Suprapubic skin (tissue), 4 donors: ENCODE measurements at regions not wholly inside any gene's neighbourhood (a gene's known extent, or its start where the extent isn't known, plus 50 kb on each side); places are given as distances from the start of the nearest gene placed in this dataset.
"Not testable (repeated sequence)": the region's sequence is repeated elsewhere in the genome, so short reads cannot be mapped to it uniquely, and the experiment has no call there.

ENCODE experiments used
- DNase-seq, 2 donors: peaks; one replicate each; pipeline ENCODE4 v3.0.0-alpha.2; 2019; ENCODE audit warnings: low spot score in 2 of 2
- H3K27ac ChIP-seq: fragments of 200-600 bp; sonication (generic); one replicate; pipeline ENCODE4 v1.5.1; 2019
- H3K27me3 ChIP-seq: fragments of 200-600 bp; sonication (generic); one replicate; pipeline ENCODE4 v1.5.1; 2019
- H3K36me3 ChIP-seq: fragments of 200-600 bp; sonication (generic); one replicate; pipeline ENCODE4 v1.5.1; 2019
- H3K4me1 ChIP-seq: fragments of 200-600 bp; sonication (generic); one replicate; pipeline ENCODE4 v1.5.1; 2019
- H3K4me3 ChIP-seq: fragments of 200-600 bp; sonication (generic); one replicate; pipeline ENCODE4 v1.5.1; 2019; ENCODE audit warnings: mild to moderate bottlenecking
- H3K9me3 ChIP-seq: fragments of 200-600 bp; sonication (generic); one replicate; pipeline ENCODE4 v1.5.1; 2019
- EP300 ChIP-seq: sonication (generic); formaldehyde crosslinking; IDR thresholded peaks from one replicate; pipeline ENCODE4 v1.6.1; 2017; ENCODE audit warnings: antibody characterized with exemption
- POLR2A ChIP-seq, 2 donors: fragments of 450-650 bp; IDR thresholded peaks; one replicate each; pipeline ENCODE4 v1.6.1; 2017; ENCODE audit warnings: antibody characterized with exemption in 2 of 2, mild to moderate bottlenecking in 2 of 2, moderate library complexity in 2 of 2
- POLR2AphosphoS5 ChIP-seq, 3 donors: sonication (generic); formaldehyde crosslinking; IDR thresholded peaks; one replicate each; pipeline ENCODE4 v1.6.1; 2017; ENCODE audit warnings: antibody characterized with exemption in 3 of 3
- whole genome bisulfite sequencing: methylation state at CpG from one replicate; pipeline ENCODE4 v1.1.5; 2018; 5-methylcytosine and 5-hydroxymethylcytosine counted together
- TF ChIP-seq, protein P1 (sequence below), 2 donors: fragments of 200-600 bp in 1 of 2; fragments of 450-650 bp in 1 of 2; sonication (generic) in 1 of 2; IDR thresholded peaks; one replicate each; pipeline ENCODE4 v1.5.1; 2016 to 2019; ENCODE audit warnings: antibody characterized with exemption in 2 of 2, mild to moderate bottlenecking in 1 of 2, moderate library complexity in 1 of 2

DNA sequence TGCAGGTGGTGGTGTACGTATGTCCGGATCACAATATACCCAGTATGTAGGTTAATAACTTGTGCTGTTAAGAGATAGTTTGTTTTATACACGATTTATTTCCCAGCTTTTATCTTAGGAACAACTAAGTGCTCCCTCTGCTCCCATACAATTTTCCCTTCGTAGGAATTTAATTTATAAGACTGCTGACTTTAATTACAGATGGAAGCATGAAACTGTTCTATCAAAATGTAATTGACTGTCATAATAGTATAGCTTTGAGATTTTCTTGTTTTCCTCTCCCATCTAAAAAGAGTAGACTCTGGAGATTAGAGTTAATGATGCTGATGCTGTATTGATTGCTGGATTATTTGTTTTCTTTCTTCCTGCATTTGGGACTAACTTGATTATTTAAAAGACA is 370.7 kb upstream of the SGO1 start:
- Histone ChIP-seq H3K4me3 (no peak overlapping the region), H3K27me3 (no peaks in the 10 kb centered on the region), H3K9me3 (no peaks in the 10 kb centered on the region), H3K36me3 (no peaks in the 10 kb centered on the region), H3K27ac (no peak overlapping the region), H3K4me1 (no peaks in the 10 kb centered on the region)
- DNase-seq, result no peak
- 74% methylated on average over 4 of the region's 4 CpGs for WGBS
- TF ChIP-seq POLR2AphosphoS5 (IDR thresholded peaks at IDR 0.05), result no peak
- TF ChIP-seq, protein P1, sequence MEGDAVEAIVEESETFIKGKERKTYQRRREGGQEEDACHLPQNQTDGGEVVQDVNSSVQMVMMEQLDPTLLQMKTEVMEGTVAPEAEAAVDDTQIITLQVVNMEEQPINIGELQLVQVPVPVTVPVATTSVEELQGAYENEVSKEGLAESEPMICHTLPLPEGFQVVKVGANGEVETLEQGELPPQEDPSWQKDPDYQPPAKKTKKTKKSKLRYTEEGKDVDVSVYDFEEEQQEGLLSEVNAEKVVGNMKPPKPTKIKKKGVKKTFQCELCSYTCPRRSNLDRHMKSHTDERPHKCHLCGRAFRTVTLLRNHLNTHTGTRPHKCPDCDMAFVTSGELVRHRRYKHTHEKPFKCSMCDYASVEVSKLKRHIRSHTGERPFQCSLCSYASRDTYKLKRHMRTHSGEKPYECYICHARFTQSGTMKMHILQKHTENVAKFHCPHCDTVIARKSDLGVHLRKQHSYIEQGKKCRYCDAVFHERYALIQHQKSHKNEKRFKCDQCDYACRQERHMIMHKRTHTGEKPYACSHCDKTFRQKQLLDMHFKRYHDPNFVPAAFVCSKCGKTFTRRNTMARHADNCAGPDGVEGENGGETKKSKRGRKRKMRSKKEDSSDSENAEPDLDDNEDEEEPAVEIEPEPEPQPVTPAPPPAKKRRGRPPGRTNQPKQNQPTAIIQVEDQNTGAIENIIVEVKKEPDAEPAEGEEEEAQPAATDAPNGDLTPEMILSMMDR (IDR thresholded peaks at IDR 0.05), result no peak
- TF ChIP-seq EP300, result no peak
- TF ChIP-seq POLR2A (IDR thresholded peaks at IDR 0.05), result no peak

- Histone ChIP-seq H3K9me3 (peaks cover 4% of the 10 kb centered on the region), H3K4me1 (no peaks in the 10 kb centered on the region), H3K27ac (no peak overlapping the region), H3K36me3 (no peaks in the 10 kb centered on the region), H3K4me3 (no peak overlapping the region), H3K27me3 (no peaks in the 10 kb centered on the region)
- 96% methylated on average over 9 of the region's 16 CpGs for WGBS
- no peak for DNase-seq
- TF ChIP-seq EP300 (no peak), POLR2AphosphoS5 (IDR thresholded peaks at IDR 0.05) (no peak), POLR2A (IDR thresholded peaks at IDR 0.05) (no peak)
- TF ChIP-seq, protein P1 (IDR thresholded peaks at IDR 0.05), result no peak
Observed at GRCh38 chr3:20552605-20553275, 366.7 kb upstream of the SGO1 start.

DNA sequence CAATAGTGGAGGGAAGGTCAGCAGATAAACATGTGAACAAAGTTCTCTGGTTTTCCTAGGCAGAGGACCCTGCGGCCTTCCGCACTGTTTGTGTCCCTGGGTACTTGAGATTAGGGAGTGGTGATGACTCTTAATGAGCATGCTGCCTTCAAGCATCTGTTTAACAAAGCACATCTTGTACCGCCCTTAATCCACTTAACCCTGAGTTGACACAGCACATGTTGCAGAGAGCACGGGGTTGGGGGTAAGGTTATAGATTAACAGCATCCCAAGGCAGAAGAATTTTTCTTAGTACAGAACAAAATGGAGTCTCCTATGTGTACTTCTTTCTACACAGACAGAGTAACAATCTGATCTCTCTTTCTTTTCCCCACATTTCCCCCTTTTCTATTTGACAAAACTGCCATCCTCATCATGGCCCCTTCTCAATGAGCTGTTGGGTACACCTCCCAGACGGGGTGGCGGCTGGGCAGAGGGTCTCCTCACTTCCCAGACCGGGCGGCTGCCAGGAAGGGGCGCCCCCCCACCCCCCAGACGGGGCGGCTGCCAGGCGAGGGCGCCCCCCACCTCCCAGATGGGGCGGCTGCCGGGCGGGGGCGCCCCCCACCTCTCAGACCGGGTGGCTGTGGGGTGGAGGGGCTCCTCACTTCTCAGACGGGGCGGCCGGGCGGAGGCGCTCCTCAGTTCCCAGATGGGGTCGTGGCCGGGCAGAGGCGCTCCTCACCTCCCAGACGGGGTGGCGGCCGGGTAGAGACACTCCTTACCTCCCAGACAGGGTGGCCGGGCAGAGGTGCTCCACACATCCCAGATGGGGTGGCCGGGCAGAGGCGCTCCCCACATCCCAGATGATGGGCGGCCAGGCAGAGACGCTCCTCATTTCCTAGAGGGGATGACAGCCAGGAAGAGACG is 361.6 kb upstream of the SGO1 start:
- WGBS, result 92% methylated on average over 24 of the region's 35 CpGs

DNA sequence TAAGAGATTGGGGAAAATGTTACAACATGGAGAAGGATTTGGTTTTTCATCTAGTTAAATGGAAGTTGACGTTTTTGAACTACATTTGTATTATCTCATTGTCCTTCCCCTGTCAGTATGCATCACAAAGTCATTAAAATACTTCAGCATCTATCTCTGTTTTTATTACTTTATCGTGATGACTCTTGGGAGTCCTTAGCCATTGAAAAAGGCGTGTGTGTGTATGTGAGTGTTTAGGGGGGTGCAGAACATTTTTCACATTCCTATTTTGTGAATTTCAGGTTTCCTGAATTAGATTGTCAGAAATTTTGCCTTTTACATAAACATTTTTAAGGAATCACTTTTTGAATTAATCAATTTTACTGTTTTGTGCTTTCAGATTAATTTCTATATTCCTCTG is 360.6 kb upstream of the SGO1 start:
- TF ChIP-seq EP300 (no peak), POLR2A (IDR thresholded peaks at IDR 0.05) (no peak), POLR2AphosphoS5 (IDR thresholded peaks at IDR 0.05) (no peak)
- TF ChIP-seq, protein P1 (IDR thresholded peaks at IDR 0.05), result no peak
- WGBS, result 76% methylated on average over 3 of the region's 3 CpGs
- no peak overlapping the region for H3K27ac ChIP-seq
- no peak overlapping the region for H3K4me3 ChIP-seq
- DNase-seq, result no peak
- H3K27me3 ChIP-seq, result no peaks in the 10 kb centered on the region
- H3K36me3 ChIP-seq, result no peaks in the 10 kb centered on the region
- H3K4me1 ChIP-seq, result no peaks in the 10 kb centered on the region
- H3K9me3 ChIP-seq, result peaks cover 4% of the 10 kb centered on the region

More for the DNA sequence above, 361.6 kb upstream of the SGO1 start:
- H3K27me3 ChIP-seq, DNase-seq, H3K36me3 ChIP-seq, H3K27ac ChIP-seq, H3K9me3 ChIP-seq, H3K4me1 ChIP-seq, H3K4me3 ChIP-seq: not testable (repeated sequence)

- WGBS, result 87% methylated on average over 5 of the region's 5 CpGs
- no peak for DNase-seq
- no peak overlapping the region for H3K4me3 ChIP-seq
- TF ChIP-seq, protein P1 (IDR thresholded peaks at IDR 0.05), result no peak
- TF ChIP-seq POLR2AphosphoS5 (IDR thresholded peaks at IDR 0.05), result no peak
- no peak for TF ChIP-seq POLR2A (IDR thresholded peaks at IDR 0.05)
- no peak for TF ChIP-seq EP300
- H3K27ac ChIP-seq, result no peak overlapping the region
- H3K27me3 ChIP-seq, result no peaks in the 10 kb centered on the region
- H3K4me1 ChIP-seq, result no peaks in the 10 kb centered on the region
- H3K36me3 ChIP-seq, result no peaks in the 10 kb centered on the region
- H3K9me3 ChIP-seq, result peaks cover 4% of the 10 kb centered on the region
Observed at GRCh38 chr3:20543535-20544226, 357.7 kb upstream of the SGO1 start.
